ENCODE measurements at regions not wholly inside any gene's neighbourhood (a gene's known extent, or its start where the extent isn't known, plus 50 kb on each side); places are given as distances from the start of the nearest gene placed in this dataset.

DNA sequence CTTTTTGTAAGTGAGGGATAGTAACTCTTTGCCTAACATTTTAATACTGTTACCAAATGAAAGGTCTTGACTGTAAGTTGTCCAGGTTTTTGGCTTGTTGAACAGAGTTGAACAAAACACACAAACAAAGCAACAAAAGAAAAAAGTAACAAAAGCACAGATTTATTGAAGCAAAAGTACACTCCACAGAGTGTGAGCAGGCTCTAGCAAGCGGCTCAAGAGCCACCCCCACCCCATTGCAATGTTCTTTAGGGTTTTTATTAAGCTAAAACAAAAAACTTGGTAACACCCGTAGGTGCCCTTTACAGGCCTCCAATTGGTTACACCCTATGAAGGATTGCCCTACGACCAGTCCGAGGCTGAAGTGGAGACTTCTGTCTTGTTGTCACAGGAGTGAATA is 197.4 kb upstream of the MAP3K1 start:
- H3K4me2 ChIP-seq (ENCODE audit: insufficient read depth, insufficient read length, low read length) = no peak overlapping the region
- Mint-ChIP-seq H3K36me3 (ENCODE audit: insufficient read depth in 1 of 3, low read depth in 3 of 3) (peaks cover 10 to 35% (median 11%) of the 10 kb centered on the region in 3 experiments), H3K4me1 (peaks cover 30 to 32% of the 10 kb centered on the region in 2 experiments), H3K4me3 (no peak overlapping the region), H3K27ac (no peak overlapping the region), H3K9me3 (peaks cover 26 to 29% of the 10 kb centered on the region in 2 experiments), H3K27me3 (ENCODE audit: low read depth) (no peaks in the 10 kb centered on the region)
- no peak overlapping the region for H3K4ac ChIP-seq (ENCODE audit: low read depth, low read length)
- H2AK5ac ChIP-seq (ENCODE audit: insufficient read length, low read length) = no peak overlapping the region
- H2BK5ac ChIP-seq (ENCODE audit: insufficient read length, low read length) = no peak overlapping the region
- H2AFZ ChIP-seq (ENCODE audit: low read length) = no peak overlapping the region
- H3K14ac ChIP-seq (ENCODE audit: insufficient read depth, low read length) = no peak overlapping the region
- H2BK20ac ChIP-seq (ENCODE audit: low read depth, low read length, poor library complexity, severe bottlenecking) = no peak overlapping the region
- no peak overlapping the region for H3K56ac ChIP-seq (ENCODE audit: insufficient read length, low read depth, low read length)
- H2BK120ac ChIP-seq (ENCODE audit: low read depth, low read length, poor library complexity, severe bottlenecking) = no peak overlapping the region
- no peaks in the 10 kb centered on the region for H3K23me2 ChIP-seq (ENCODE audit: insufficient read length, low read depth, low read length, poor library complexity, severe bottlenecking)
- no peak overlapping the region for H4K91ac ChIP-seq (ENCODE audit: insufficient read length, low read depth, low read length)
- no peak overlapping the region for H2BK12ac ChIP-seq (ENCODE audit: insufficient read length, low read depth, low read length)
- H3K79me2 ChIP-seq (ENCODE audit: insufficient read depth, low read length) = no peaks in the 10 kb centered on the region
- WGBS (ENCODE audit: extremely low coverage, insufficient read length, low lambda C conversion rate) = no CpG with 5 or more reads among the region's 4 CpGs
- no peak overlapping the region for H3K23ac ChIP-seq (ENCODE audit: insufficient read length, low read depth, low read length)
- H3K4me1 ChIP-seq (ENCODE audit: insufficient read depth, low read length) = no peaks in the 10 kb centered on the region
- H3K27ac ChIP-seq (ENCODE audit: insufficient read length, low read depth, low read length) = no peak overlapping the region
- H3K9me3 ChIP-seq (ENCODE audit: control insufficient read depth, low read depth, low read length) = peaks cover 14% of the 10 kb centered on the region
- no peaks in the 10 kb centered on the region for H4K20me1 ChIP-seq (ENCODE audit: control insufficient read depth, insufficient read depth, insufficient read length)
- no peak for DNase-seq
- no peak overlapping the region for H3T11ph ChIP-seq (ENCODE audit: low read length)
- H3K18ac ChIP-seq (ENCODE audit: insufficient read length, low read depth, low read length) = no peak overlapping the region
- H4K8ac ChIP-seq (replicated peaks; ENCODE audit: insufficient read length, low read depth, low read length) = no peak overlapping the region
- H3K27me3 ChIP-seq (ENCODE audit: insufficient read depth, low read length) = no peaks in the 10 kb centered on the region
- no peak overlapping the region for H2BK15ac ChIP-seq (ENCODE audit: low read depth, low read length)
- H4K5ac ChIP-seq (ENCODE audit: insufficient read length, low read depth, low read length) = no peak overlapping the region
- H3K9ac ChIP-seq (ENCODE audit: extremely low read depth, insufficient read length, low read length) = no peak overlapping the region
- TF ChIP-seq, protein P1, sequence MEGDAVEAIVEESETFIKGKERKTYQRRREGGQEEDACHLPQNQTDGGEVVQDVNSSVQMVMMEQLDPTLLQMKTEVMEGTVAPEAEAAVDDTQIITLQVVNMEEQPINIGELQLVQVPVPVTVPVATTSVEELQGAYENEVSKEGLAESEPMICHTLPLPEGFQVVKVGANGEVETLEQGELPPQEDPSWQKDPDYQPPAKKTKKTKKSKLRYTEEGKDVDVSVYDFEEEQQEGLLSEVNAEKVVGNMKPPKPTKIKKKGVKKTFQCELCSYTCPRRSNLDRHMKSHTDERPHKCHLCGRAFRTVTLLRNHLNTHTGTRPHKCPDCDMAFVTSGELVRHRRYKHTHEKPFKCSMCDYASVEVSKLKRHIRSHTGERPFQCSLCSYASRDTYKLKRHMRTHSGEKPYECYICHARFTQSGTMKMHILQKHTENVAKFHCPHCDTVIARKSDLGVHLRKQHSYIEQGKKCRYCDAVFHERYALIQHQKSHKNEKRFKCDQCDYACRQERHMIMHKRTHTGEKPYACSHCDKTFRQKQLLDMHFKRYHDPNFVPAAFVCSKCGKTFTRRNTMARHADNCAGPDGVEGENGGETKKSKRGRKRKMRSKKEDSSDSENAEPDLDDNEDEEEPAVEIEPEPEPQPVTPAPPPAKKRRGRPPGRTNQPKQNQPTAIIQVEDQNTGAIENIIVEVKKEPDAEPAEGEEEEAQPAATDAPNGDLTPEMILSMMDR (conservative IDR thresholded peaks at IDR 0.05) = no peak
- no peaks in the 10 kb centered on the region for H3K79me1 ChIP-seq (ENCODE audit: insufficient read depth, low read depth, low read length, poor library complexity, severe bottlenecking)

All from H9 (cell line).